Transverse colon (tissue), 4 donors: ENCODE measurements at regions not wholly inside any gene's neighbourhood (a gene's known extent, or its start where the extent isn't known, plus 50 kb on each side); places are given as distances from the start of the nearest gene placed in this dataset.

Source experiments
- DNase-seq: peaks from one replicate; pipeline ENCODE4 v3.0.0-alpha.2; 2019
- H3K27ac ChIP-seq, 4 donors: fragments of 200-600 bp; sonication (generic); 2 replicates each; pipeline ENCODE4 v1.5.1; 2016 to 2018; ENCODE audit warnings: inconsistent platforms in 4 of 4
- H3K27me3 ChIP-seq: fragments of 200-600 bp; sonication (generic); 2 replicates; pipeline ENCODE4 v1.5.1; 2017; ENCODE audit warnings: inconsistent platforms
- H3K36me3 ChIP-seq, 4 donors: fragments of 200-600 bp; sonication (generic); 2 replicates each; pipeline ENCODE4 v1.5.1; 2017 to 2019; ENCODE audit warnings: inconsistent platforms in 4 of 4
- H3K4me1 ChIP-seq, 4 donors: fragments of 200-600 bp; sonication (generic); 2 replicates each; pipeline ENCODE4 v1.5.1; 2017 to 2020; ENCODE audit warnings: inconsistent platforms in 4 of 4
- H3K4me3 ChIP-seq, 4 donors: fragments of 200-600 bp; sonication (generic); 1 replicate in 1 of 4; 2 replicates in 3 of 4; pipeline versions ENCODE4 v1.5.1 to v1.6.1; 2017 to 2019; ENCODE audit warnings: inconsistent platforms in 4 of 4
- H3K9me3 ChIP-seq, 2 donors: fragments of 200-600 bp; sonication (generic); 2 replicates each; pipeline ENCODE4 v1.5.1; 2017 to 2019; ENCODE audit warnings: inconsistent platforms in 2 of 2
- EP300 ChIP-seq: sonication (generic); formaldehyde crosslinking; IDR thresholded peaks from one replicate; pipeline ENCODE4 v1.6.1; 2017; ENCODE audit warnings: antibody characterized with exemption, low read depth
- POLR2A ChIP-seq: fragments of 450-650 bp; IDR thresholded peaks from one replicate; pipeline ENCODE4 v1.6.1; 2016; ENCODE audit warnings: antibody characterized with exemption, mild to moderate bottlenecking, moderate library complexity
- POLR2AphosphoS5 ChIP-seq, 3 donors: sonication (generic); formaldehyde crosslinking; IDR thresholded peaks; one replicate each; pipeline ENCODE4 v1.6.1; 2016; ENCODE audit warnings: antibody characterized with exemption in 3 of 3
- WGBS, 2 donors: methylation state at CpG; one replicate each; pipeline ENCODE4 v1.1.5; 2018; ENCODE audit warnings: low coverage in 1 of 2; 5-methylcytosine and 5-hydroxymethylcytosine counted together
- in situ Hi-C, 4 donors: fragments of 200-750 bp; cut with MboI; loops; one replicate each; pipeline versions ENCODE4 v1.15.0 to v1.15.1; 2017; ENCODE audit warnings: low sequenced_read_pairs in 3 of 4, low pct_ligation_motif_present in 1 of 4, low pct_unique_long_range_greater_than_20kb in 1 of 4
- intact Hi-C: fragments of 100-400 bp; cut with DNase I; formaldehyde crosslinking; loops from one replicate; pipeline ENCODE4 v1.15.1; 2023; ENCODE audit warnings: low total_unique reads
- TF ChIP-seq, protein P1 (sequence below), 5 experiments: fragments of 200-600 bp in 3 of 5; fragments of 450-650 bp in 2 of 5; sonication (generic) in 3 of 5; IDR thresholded peaks; 1 replicate in 2 of 5; 2 replicates in 3 of 5; pipeline ENCODE4 v1.5.1; 2016 to 2017; ENCODE audit warnings: antibody characterized with exemption in 5 of 5, inconsistent platforms in 3 of 5, mild to moderate bottlenecking in 2 of 5, moderate library complexity in 1 of 5

GRCh38 chr13:48593536-48593935, 60.2 kb upstream of the CYSLTR2 start:
- no peaks in the 10 kb centered on the region for H3K9me3 ChIP-seq
- in situ Hi-C loops (loop anchor here in 3 of 4 donors (10.0 to 25.0 kb wide), 5 partner anchors 169 to 281 kb away; partner anchors contain the start of gene RB1 (in 1 of the 3)), intact Hi-C loops (loop anchor here (10.0 kb wide), 1 partner anchor 181 kb away; no protein-coding TSS in a partner anchor)
- TF ChIP-seq POLR2A (no peak), EP300 (no peak), POLR2AphosphoS5 (IDR thresholded peaks at IDR 0.05) (no peak)
- TF ChIP-seq, protein P1, sequence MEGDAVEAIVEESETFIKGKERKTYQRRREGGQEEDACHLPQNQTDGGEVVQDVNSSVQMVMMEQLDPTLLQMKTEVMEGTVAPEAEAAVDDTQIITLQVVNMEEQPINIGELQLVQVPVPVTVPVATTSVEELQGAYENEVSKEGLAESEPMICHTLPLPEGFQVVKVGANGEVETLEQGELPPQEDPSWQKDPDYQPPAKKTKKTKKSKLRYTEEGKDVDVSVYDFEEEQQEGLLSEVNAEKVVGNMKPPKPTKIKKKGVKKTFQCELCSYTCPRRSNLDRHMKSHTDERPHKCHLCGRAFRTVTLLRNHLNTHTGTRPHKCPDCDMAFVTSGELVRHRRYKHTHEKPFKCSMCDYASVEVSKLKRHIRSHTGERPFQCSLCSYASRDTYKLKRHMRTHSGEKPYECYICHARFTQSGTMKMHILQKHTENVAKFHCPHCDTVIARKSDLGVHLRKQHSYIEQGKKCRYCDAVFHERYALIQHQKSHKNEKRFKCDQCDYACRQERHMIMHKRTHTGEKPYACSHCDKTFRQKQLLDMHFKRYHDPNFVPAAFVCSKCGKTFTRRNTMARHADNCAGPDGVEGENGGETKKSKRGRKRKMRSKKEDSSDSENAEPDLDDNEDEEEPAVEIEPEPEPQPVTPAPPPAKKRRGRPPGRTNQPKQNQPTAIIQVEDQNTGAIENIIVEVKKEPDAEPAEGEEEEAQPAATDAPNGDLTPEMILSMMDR (IDR thresholded peaks at IDR 0.05), result no peak
- no peak for DNase-seq
- no peak overlapping the region for H3K4me3 ChIP-seq
- no peaks in the 10 kb centered on the region for H3K36me3 ChIP-seq
- H3K4me1 ChIP-seq, result peaks cover 0 to 28% (median 9%) of the 10 kb centered on the region in 4 donors
- H3K27me3 ChIP-seq, result no peaks in the 10 kb centered on the region
- WGBS, 2 donors, result 79 to 88% methylated on average over 3 to 4 of the region's 4 CpGs
- no peak overlapping the region for H3K27ac ChIP-seq

DNA sequence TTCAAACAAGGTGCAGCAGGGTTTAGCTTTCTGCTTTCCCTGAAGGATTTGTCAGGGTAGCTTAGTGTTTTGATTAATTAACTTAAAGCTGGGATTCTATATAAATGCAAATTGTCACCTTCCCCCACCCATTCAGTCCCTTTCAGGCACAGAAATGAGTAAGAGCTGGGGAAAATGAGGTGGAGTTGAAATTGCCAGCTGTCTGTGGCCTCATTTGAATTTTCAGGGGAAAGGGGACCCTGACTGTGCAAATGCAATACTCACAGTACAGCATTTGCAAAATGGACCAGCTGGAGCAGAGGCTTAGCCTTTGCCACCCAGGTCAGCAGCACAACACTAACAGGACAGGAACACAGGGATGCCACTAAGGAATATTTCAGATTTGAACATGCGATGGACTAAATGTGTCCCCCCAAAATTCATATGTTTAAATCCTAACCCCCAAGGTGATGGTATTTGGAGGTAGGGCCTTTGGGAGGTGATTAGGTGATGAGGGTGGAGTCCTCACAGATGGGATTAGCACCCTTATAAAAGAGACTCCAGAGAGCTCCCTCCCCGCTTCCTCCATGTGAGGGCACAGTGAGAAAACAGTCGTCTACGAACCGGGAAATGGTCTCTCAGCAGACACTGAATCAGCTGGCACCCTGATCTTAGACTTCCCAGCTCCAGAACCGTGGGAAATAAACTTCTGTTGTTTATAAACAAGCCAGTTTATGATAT, 59.5 kb upstream of the CYSLTR2 start:
- no peak for TF ChIP-seq POLR2A
- no peak for TF ChIP-seq POLR2AphosphoS5 (IDR thresholded peaks at IDR 0.05)
- no peak for TF ChIP-seq EP300
- TF ChIP-seq, protein P1 (IDR thresholded peaks at IDR 0.05), result no peak
- in situ Hi-C loops (loop anchor here in 3 of 4 donors (10.0 to 25.0 kb wide), 5 partner anchors 168 to 282 kb away; partner anchors contain the start of gene RB1 (in 1 of the 3)), intact Hi-C loops (loop anchor here (10.0 kb wide), 1 partner anchor 181 kb away; no protein-coding TSS in a partner anchor)
- no peak for DNase-seq
- Histone ChIP-seq H3K4me3 (no peak overlapping the region), H3K9me3 (no peaks in the 10 kb centered on the region), H3K27ac (no peak overlapping the region), H3K4me1 (peaks cover 0 to 28% (median 9%) of the 10 kb centered on the region in 4 donors), H3K36me3 (no peaks in the 10 kb centered on the region), H3K27me3 (no peaks in the 10 kb centered on the region)
- 58% methylated on average over 6 of the region's 6 CpGs; no CpG with 5 or more reads in 1 of the 2 donors for WGBS, 2 donors

DNA sequence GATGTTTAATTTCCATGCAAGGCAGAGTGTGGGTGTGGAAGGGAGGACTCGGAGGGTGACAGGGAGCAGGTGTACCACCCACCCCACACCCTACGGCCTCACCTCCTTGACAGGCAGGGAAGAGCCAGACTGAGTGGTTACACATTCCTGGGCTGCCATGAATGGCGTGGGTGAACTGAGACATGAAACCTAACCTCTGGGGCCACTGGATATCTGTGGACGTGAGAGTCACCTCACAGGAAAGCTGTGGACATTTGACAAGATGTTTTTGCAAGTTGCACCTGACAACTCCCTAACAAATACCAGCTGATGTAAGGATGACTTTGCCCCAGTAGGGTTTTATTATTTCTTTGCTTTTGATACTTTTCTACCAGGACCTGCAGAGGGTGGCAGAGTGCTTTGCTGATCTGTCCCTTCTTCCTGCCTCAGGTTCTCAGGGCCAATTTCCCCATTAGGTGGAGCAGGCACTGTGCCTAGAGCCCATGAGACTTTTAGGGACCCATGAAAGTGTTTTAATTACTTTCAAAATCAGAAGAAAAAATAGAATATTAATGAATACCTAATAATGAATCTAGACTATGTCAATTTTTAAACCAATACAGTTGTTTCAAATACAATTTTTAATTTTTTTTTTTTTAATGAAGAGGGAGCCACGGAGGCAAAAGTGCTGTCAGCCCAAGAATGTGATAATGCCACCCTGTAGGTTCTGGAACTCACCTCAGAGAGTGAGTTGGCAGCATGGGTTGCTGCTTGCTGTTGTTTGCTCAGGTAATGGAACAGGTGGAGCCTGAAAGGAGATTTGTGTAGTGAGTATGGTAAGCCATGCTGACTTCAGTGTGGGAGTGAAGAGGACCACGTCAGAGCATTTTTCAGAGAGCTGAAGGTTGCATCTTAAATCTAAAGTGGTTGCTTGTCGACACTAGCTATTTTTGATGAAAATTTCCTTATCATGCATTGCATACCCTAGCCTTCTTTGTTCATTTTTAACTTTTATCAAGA, 58.0 kb upstream of the CYSLTR2 start:
- Histone ChIP-seq H3K27me3 (no peaks in the 10 kb centered on the region), H3K9me3 (no peaks in the 10 kb centered on the region), H3K36me3 (no peaks in the 10 kb centered on the region), H3K4me3 (no peak overlapping the region), H3K4me1 (peaks cover 0 to 21% (median 9%) of the 10 kb centered on the region in 4 donors), H3K27ac (no peak overlapping the region)
- 56 to 75% methylated on average over 3 to 7 of the region's 7 CpGs for WGBS, 2 donors
- intact Hi-C loops (loop anchor here (10.0 kb wide), 1 partner anchor 179 kb away; no protein-coding TSS in a partner anchor), in situ Hi-C loops (loop anchor here (5.0 to 25.0 kb wide), 6 partner anchors 167 to 283 kb away; partner anchors contain the start of gene RB1 (in 1 of the 4))
- TF ChIP-seq POLR2A (no peak), EP300 (no peak)
- TF ChIP-seq, protein P1 (IDR thresholded peaks at IDR 0.05), result peak; percentile 45 to 92 (median 63)
- DNase-seq, result peak; percentile 64
